GM18867 (cell line): ENCODE measurements at regions not wholly inside any gene's neighbourhood (a gene's known extent, or its start where the extent isn't known, plus 50 kb on each side); places are given as distances from the start of the nearest gene placed in this dataset.
A peak's percentile ranks its signal among the peaks of the same experiment; 100 is the strongest.
"Not testable (repeated sequence)": the region's sequence is repeated elsewhere in the genome, so short reads cannot be mapped to it uniquely, and the experiment has no call there.

ENCODE experiments used
- ATAC-seq: cut with Tn5 transposase; IDR thresholded peaks from one replicate; pipeline ENCODE4 v1.9.1; 2021; ENCODE audit warnings: mild to moderate bottlenecking, moderate library complexity; ENCODE audit not compliant: unreplicated experiment

DNA sequence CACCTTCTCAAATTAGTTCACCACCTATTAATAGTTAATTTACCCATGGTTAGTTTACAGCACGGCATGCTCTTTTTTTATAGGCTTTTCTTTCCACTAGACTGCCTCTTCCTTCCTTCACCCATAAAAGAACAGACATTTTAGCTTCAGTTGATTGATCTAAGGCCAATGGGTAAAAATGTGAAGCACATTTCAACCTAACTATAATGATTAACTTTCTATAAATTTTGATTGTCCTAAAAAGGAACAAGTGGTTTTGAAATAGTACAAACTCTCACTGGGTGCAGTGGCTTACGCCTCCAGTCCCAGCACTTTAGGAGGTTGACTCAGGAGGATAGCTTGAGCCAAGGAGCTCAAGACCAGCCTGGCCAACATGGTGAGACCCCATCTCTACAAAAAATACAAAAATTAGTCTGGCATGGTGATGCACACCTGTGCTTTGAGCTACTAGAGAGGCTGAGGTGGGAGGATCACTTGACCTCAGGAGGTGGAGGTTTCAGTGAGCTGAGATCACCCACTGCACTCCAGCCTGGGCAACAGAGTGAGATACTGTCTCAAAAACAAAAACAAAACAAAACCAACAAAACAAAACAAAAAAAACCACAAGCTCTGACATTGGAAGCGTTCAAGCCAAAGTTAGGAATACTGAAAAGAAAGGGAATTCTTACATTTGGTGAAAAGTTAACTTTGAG, 89.9 kb upstream of the FAT1 start:
- ATAC-seq, result no peak

DNA sequence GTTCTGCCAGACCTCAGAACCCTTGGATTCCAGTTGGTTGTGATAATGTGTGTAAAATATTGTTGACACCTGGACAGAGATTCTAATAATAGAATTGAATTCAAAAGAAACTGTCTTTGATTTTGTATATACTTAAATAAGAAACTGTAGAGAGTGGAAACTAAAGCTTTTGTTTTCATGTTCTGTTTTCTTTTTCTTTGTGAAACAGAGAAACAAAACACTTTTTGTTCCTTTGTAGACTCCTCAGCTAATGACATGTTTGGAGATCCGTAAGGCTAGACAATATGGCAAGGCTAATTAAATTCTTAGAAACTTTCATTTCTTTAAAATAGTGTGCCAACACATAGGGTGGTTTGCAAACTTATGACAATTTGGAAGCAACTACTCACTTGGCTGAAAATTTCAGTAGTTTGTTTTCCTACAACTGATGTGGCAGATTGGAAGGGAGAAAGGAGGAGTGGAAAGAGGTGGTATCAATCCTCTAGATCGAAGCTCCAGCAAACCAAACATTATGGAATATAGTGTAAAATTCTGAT, 90.9 kb upstream of the FAT1 start:
- ATAC-seq, result peak; percentile 56

DNA sequence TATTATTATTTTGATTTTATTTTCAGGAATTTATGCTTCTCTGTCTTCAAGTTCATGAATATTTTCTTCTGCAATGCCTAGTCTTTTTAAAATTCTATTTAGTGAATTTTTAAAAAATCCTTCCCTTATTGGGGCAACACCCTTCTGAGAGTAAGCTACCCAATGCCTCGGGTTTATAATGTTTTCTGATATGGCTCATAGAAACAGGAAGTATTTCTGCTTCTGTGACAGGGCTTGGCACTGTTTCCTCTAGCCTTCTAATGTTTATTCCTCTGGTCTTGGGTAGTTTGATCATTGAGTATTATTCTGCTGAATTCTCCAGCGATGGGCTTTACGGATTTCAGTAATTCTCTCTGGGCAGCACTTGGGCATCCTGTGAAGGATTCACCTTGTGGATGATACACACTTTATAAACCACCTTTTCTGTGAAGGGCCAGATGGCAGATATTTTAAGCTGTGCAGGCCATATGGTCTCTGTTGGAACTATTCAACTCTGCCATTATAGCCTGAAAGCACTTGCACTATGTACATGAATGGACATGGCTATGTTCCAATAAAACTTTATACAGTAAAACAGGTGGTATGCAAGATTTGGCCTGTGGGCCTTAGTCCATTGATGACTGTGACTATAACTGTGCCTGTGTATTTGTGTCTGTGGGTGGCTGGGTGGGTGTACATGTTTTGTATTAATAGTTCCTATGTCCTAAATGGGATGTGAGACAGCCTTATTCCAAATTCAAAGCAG, 95.9 kb upstream of the FAT1 start:
- ATAC-seq, result peak; percentile 49

DNA sequence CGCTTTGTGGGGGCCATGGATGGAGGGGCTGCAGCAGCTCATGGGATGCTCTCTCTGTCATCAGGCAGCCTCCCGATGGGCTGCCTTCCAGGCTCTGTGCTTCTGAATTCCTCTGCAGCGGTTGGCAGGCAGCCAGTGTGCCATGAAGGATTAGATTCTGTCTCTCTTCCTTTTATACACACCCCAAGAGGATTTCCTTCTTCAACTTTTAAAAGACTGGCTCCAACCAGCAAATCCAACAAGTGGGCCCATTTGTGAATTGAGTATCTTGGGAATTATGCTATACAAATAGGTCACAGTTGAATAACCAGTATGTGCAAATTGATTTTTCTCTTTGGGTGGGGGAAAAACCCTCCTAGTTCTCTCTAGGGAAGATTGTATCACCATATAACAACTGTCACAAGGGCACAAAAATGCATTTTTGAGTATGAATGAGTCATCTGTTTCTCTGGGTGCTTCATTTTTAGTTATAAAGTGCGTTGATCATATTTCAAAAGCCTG, 96.8 kb upstream of the FAT1 start:
- ATAC-seq, result peak; percentile 51

DNA sequence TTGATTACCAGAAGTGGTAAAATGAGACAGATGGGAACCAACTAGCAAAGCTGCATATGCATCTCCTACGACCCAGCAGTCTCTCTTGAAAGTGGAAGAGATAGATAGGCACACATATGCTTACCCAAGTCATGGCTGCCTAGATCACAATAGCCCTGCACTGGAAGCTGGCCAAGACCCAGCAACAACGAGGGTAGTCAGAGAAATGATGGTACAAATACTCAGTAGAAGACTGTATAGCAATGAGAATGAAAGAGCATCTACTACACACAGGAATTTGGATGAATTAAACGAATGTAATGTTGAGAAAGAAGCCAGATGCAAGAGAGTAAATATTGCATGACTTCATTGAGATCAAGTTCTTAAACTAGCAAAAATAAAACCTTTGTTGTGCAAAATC, 100.3 kb upstream of the FAT1 start:
- no peak for ATAC-seq

DNA sequence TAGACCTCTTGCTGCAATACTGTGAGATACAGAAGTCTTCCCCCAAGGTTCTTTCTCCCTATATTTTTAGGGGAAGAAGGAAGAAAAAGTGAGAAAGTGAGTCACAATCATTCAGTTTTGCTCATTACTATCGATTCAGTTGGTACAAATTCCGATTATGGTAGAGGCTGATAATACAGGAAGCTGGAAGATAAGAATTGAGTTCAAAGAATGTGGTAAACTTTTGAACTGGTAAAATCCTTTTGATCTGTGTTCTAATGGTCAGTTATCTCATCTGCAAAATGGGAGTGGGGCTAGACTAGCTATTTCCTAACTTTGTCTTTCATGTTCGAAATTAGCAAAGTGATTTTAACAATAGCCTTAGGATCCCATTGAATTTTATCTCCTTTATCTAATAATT, 101.4 kb upstream of the FAT1 start:
- ATAC-seq, result no peak

DNA sequence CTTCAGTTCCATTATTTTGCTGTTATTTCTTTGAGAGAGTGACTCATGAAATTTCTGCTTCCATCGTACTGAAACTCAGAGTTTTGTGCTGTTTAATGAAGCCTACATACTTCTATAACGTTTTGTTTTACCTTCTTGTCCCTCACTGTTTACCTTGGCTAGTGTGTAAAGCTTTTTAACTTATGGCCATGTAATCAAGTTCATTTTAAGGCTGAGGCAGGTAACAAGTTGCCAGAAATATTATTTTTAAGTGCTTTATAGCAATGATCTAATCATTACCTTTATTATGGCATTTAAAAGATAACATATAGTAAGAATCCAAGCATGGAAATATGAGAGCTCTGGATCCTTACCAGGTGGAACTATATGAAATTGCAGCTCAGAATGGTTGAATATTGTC, 102.3 kb upstream of the FAT1 start:
- ATAC-seq, result no peak

DNA sequence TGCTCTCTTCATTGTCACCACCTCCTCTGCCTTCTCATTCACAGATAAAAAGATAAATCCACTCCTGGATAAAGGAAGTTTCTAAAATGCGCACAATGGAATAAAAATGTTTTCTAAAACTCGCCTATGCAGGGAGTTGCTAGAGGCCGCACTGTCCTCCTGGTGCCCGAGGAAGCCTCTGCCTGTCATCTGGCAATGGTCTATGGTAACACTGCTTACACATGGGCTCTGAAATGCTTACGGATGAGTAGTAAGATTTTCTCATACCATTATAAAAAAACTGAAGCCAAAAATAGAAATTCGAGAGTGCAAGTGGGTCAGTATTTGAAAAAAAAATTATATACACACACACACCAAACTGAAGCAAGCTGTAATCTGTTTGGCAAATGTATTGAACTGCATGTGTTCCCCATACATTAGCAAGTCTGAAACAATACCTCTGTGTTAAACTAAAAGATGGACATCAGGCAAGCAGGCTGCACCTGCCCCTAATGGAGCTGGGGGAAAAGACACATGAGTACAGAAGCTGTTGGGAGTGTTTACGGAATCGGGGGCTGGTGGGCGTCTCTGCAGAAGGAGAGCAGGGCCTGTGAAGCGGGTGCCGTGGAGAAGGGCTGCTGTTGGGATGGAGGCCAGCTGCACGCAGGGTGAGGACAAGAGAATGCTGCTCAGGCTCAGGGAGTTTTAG, 103.3 kb upstream of the FAT1 start:
- no peak for ATAC-seq

DNA sequence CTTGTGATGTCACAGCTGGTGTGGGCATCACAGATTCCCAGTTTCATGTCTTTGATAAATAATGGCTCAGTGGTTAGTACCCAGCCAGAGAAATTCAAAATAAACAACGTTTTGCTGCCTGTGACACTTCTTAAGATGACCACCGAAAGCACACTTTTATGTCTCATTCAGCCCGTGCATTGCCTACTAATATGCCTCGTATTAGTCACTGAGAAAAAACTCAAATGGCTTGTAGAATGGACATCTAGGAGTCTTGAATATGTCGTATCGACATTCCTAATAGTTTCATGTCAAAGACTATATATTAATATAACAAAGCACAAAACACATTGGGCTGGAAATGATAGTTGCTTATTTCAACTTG, 103.9 kb upstream of the FAT1 start:
- ATAC-seq, result no peak

DNA sequence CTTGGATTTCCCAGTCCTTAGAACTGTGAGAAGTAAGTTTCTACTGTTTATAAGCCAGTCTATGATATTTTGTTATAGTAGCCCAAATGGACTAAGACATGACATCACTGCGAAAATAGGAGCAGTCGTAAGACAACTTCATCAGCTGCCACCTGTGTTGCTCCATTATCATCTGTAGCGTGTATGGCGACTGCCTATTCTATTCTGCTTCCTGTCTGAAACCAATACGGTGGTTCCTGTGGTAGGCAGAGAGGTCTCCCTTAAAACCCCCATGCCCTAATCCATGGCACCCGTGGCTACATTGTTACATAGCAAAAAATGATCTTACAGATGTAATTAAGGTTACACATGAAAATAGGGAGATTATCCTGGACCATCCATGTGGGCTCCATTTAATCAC, 105.4 kb upstream of the FAT1 start:
- ATAC-seq, result peak; percentile 79

DNA sequence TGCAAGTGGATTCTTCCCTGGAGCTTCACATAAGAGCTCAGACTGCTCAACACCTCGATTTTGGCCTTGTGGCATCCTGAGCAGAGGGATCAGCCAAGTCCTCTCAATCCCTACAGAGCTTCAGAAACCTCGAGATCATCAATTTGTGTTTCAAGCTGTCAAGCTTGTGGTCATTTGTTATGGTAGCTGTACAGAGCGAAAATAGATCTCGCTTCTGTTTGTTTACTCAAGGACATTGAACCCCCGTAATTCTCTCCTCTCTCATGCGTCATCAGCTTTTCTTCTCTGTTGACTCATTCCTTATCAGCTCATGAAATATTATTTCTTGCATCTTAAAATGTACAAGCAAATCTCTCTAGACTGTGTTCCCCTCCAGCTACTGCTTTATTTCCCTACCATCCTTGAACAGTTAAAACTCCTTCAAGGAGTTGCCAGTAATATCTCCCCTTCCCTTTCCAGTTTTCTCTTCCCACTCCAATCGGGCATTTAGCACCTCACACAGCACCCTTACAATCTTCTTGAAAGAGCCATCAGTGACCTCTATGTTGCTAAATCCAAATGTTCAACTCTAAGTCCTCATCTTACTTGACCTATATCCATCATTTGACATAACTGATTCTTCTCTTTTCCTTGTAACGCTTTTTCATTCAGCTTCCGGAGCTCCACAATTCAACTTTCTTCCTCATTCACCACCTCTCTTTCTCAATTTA, 106.2 kb upstream of the FAT1 start:
- ATAC-seq, result peak; percentile 78

DNA sequence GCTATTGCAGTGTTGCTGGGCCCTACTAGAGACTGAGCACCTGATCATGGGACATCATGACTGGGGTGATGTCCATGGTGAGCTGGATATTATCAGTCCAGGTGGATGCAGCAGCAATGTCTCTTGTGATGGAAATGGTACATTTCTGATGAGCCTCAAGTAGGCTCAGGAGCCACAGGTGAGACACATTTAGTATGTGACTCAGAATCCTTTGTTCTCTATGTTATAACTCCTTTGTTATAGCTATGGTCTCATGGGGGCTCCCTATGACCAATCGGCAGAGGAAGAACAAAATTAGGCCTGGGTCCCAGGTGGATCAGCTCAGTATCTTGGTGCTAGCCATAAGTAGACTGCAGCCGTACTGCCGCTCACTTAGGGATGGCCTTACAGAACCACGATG, 107.9 kb upstream of the FAT1 start:
- no peak for ATAC-seq

DNA sequence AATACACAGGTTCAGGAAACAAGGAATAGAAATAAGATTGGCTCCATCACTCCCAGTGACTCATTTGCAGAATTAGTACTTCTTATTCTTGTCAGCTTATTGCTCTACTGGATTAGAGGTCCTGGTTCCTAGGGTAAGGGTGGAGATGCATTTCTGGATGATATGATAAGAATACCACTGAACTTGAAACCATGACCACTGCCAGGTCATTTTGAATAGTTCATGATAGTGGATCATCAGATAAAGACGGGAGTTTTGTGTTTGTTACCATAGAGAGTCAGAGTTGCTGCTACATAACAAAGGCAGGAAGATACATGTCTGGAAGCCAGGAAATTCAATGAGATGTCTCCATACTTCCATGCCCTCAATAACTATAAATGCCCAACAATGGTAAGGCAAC, 109.2 kb upstream of the FAT1 start:
- no peak for ATAC-seq

DNA sequence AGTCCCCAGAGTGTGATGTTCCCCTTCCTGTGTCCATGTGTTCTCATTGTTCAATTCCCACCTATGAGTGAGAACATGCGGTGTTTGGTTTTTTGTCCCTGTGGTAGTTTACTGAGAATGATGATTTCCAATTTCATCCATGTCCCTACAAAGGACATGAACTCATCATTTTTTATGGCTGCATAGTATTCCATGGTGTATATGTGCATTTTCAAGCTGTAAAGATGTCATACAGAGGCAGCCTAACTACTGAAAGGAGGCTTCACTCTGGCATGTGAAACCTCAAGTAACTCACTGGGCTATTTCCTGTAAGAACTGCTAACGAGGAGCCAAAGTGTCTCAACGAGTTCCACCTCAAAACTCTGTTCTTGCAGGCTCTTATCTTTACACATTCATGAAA, 113.8 kb upstream of the FAT1 start:
- ATAC-seq, result not testable (repeated sequence)

DNA sequence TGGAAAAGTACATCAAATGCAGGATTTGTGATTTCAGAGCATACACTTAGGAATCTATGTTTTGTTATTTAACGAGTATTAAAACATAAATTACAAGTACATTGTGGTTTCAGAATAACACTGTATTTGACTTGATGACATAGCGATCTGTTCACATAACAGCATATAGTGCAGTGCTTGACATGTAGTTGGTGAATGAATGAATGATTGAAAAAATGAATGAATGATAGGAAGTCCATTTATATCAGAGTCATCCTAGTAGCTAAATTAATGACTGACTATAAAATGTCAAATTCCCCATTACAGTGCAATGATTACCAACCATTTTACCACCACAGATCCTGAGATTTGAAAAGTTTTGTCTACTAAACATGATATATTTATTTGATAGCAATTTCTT, 114.6 kb upstream of the FAT1 start:
- ATAC-seq, result no peak

DNA sequence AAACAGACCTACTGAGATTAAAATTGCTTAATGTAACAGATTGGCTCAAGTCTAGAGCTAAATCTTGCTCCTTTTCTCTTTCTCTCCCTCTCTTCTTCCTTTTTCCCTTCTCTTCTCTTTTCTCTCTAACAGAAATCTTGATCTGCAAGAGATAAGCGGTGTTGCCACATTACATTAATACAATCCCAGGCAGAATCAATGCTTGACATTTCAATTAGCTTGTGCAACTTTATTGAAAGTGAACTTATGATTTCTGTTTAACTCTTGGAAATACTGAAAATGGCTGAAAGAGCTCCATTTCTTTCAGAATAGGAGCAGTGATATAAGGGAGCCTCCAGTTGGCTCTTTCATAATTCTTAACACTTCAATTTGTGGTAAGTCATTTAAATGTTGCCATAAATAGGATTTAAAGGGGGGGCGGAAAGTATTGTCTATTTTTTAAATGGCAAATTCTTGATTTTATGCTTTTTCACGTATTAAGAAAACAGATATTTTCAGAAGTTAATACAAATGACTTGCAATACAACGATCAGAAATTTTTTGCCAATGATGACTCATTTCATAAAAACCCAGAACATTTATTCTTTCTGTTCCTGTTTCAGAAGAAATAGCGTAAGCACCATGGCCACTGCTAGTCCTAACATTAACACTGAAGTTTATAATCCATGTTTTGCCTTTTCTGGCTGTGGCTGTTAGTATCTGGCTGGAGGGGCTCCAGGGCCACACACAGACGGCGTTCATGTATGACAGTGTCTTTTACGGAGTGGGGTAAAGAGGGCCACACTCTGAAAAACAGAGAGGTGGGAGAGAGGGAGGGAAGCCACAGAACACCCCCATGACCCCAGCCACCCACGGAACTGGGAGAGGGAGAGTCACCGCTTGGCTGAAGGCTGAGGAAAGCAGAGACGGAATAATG, 115.7 kb upstream of the FAT1 start:
- peak; percentile 94 for ATAC-seq

DNA sequence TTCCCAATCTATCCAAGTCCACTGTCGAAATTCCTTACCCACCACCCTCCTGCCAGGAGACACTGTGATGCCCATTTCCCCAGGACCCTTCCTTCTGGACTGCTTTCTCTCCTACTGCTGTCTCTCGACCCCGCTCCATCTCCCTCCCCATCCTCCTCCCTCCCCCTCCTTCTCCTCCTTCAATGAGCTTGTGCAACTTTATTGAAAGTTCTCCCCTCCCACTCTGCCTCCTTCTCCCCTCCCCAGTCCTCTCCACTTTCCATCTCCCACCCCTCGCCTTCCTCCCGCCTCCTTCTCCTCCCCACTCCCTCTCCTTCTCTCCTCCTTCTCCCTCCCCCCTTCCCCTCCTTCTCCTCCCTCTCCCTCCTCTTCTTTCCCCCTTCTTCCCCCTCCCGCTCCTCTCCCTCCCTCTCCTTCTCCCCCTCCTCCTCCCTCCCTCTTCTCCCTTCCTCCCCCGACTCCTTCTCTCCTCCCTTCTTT, 116.6 kb upstream of the FAT1 start:
- no peak for ATAC-seq

DNA sequence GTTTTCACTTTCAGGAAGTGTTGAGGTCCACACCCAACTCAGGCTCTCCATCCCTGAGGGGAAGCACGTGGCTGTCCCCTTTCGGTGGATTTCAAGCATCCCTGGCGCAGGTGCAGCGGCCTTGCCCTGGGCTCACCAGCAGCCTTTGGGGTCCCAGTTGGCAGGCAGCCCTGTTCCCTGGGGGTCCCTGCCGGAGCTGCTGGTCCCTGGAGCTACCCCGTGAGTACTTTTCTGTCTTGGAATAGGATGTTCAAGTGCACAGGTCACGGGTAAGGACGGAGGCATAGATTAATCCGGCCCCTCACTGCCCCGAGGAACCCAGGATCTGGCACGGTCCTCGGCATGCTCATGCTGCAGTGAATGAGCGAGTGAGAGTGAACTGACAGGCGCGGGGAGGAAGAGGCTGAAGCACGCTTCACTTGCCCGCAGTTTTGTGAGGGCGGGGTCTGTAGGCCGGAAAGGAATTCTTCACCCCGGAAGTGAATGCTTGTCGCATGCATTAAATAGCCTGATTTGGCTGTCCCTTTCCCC, 117.2 kb upstream of the FAT1 start:
- ATAC-seq, result no peak

DNA sequence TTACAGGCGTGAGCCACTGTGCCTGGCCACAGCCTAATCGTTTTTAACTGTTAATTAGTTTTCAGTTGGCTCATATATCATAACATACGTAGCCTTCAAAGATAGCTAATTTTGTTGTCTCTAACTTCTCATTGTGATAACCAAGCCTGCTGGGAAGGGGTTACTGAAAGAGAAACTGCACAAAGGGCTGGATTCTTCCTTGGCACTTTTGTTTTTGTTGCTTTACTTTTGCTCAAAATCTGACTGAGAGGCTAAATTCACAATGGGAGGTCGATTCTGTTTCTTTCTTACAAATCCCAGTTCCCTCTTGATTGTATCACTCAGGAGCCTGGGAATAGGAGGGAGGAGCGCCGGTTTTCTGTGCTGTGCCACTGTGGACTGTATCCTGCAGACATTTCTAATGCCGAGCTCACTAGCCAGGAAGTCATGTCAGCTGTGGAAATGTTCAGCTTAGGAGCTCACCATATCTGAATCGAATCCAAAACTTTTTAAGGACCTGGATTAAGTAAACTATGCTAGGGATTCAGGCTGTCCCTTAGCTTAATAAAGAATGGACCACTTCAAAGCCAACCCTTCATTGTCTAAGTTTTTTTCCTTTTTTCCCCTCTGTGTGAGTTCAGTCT, 120.5 kb upstream of the FAT1 start:
- ATAC-seq, result no peak
